T-helper 2 cell (primary cell): ENCODE measurements at regions not wholly inside any gene's neighbourhood (a gene's known extent, or its start where the extent isn't known, plus 50 kb on each side); places are given as distances from the start of the nearest gene placed in this dataset.
"Not testable (repeated sequence)": the region's sequence is repeated elsewhere in the genome, so short reads cannot be mapped to it uniquely, and the experiment has no call there.

Experiments used
- DNase-seq, 5 experiments: peaks; one replicate each; pipeline versions ENCODE4 v3.0.0 to v3.0.0-alpha.2; 2012 to 2022

GRCh38 chrX:79026742-79027141 lies 81.6 kb downstream of the P2RY10 start:
- DNase-seq = not testable (repeated sequence)

- DNase-seq = no peak
Measured at GRCh38 chrX:79035421-79035820, 90.2 kb downstream of the P2RY10 start.

GRCh38 chrX:79036157-79036880 lies 91.1 kb downstream of the P2RY10 start:
- DNase-seq = no peak

GRCh38 chrX:79065696-79066095 lies 78.8 kb upstream of the GPR174 start:
- DNase-seq = no peak

- DNase-seq = no peak
Measured at GRCh38 chrX:79078114-79078513, 66.4 kb upstream of the GPR174 start.

- no peak for DNase-seq
Measured at GRCh38 chrX:79079477-79079876, 65.0 kb upstream of the GPR174 start.

- DNase-seq = no peak
Measured at GRCh38 chrX:79080141-79080540, 64.3 kb upstream of the GPR174 start.

- DNase-seq = peak in 2 of 5 experiments; percentile 32 to 76
Measured at GRCh38 chrX:79081895-79082512, 62.5 kb upstream of the GPR174 start.

GRCh38 chrX:79082899-79083298 lies 61.6 kb upstream of the GPR174 start:
- DNase-seq = peak in 1 of 5 experiments; percentile 26

- DNase-seq = no peak
Measured at GRCh38 chrX:79084923-79085322, 59.6 kb upstream of the GPR174 start.

GRCh38 chrX:79089896-79090584 lies 54.4 kb upstream of the GPR174 start:
- no peak for DNase-seq

- DNase-seq = no peak
Measured at GRCh38 chrX:79094075-79094832, 50.2 kb upstream of the GPR174 start.
